ENCODE measurements at regions not wholly inside any gene's neighbourhood (a gene's known extent, or its start where the extent isn't known, plus 50 kb on each side); places are given as distances from the start of the nearest gene placed in this dataset.

DNA sequence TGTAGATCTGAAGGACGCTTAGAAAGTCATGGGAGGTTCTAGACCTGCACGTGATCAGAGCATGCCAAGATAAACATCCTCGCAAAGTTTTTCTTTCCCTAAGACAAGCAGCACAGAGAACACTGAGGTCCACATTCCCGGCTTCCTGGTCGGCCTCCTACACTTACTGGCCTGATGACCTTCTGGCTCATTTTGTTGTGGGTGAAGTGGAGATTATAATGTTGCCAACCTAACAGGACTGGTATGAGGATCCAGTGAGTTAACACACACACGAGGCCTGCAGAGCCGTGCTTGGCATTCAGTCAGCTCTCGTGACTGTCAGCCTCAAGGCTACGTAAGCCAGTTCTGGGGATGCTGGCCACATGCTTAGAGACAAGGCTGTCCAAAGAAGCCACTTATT, 186.0 kb downstream of the TENT4A start:
- Mint-ChIP-seq H3K4me1 (ENCODE audit: low read depth) (no peaks in the 10 kb centered on the region), H3K27me3 (peaks cover 2% of the 10 kb centered on the region), H3K36me3 (ENCODE audit: low read depth) (no peaks in the 10 kb centered on the region), H3K27ac (no peak overlapping the region), H3K9me3 (no peaks in the 10 kb centered on the region), H3K4me3 (no peak overlapping the region)
- intact Hi-C loops (cut with micrococcal nuclease), result no loop called here
- CTCF ChIA-PET, result no interaction called here
- TF ChIP-seq, protein P1, sequence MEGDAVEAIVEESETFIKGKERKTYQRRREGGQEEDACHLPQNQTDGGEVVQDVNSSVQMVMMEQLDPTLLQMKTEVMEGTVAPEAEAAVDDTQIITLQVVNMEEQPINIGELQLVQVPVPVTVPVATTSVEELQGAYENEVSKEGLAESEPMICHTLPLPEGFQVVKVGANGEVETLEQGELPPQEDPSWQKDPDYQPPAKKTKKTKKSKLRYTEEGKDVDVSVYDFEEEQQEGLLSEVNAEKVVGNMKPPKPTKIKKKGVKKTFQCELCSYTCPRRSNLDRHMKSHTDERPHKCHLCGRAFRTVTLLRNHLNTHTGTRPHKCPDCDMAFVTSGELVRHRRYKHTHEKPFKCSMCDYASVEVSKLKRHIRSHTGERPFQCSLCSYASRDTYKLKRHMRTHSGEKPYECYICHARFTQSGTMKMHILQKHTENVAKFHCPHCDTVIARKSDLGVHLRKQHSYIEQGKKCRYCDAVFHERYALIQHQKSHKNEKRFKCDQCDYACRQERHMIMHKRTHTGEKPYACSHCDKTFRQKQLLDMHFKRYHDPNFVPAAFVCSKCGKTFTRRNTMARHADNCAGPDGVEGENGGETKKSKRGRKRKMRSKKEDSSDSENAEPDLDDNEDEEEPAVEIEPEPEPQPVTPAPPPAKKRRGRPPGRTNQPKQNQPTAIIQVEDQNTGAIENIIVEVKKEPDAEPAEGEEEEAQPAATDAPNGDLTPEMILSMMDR (IDR thresholded peaks at IDR 0.05), result no peak
- DNase-seq (no peak), ATAC-seq (no peak)
- POLR2A ChIA-PET, result no interaction called here

- Mint-ChIP-seq H3K27me3 (peaks cover 2% of the 10 kb centered on the region), H3K36me3 (ENCODE audit: low read depth) (no peaks in the 10 kb centered on the region), H3K4me3 (no peak overlapping the region), H3K9me3 (no peaks in the 10 kb centered on the region), H3K27ac (no peak overlapping the region), H3K4me1 (ENCODE audit: low read depth) (no peaks in the 10 kb centered on the region)
- intact Hi-C loops (cut with micrococcal nuclease), result no loop called here
- CTCF ChIA-PET, result interaction anchor here (1.2 to 1.4 kb wide), 2 partner anchors 80 to 855 kb away, joined by 3 read pairs; no protein-coding TSS in a partner anchor
- no peak for DNase-seq
- POLR2A ChIA-PET, result no interaction called here
- TF ChIP-seq, protein P1 (IDR thresholded peaks at IDR 0.05), result no peak
- ATAC-seq, result no peak
These were observed 187.3 kb downstream of the TENT4A start for GRCh38 chr5:6900247-6901227.

DNA sequence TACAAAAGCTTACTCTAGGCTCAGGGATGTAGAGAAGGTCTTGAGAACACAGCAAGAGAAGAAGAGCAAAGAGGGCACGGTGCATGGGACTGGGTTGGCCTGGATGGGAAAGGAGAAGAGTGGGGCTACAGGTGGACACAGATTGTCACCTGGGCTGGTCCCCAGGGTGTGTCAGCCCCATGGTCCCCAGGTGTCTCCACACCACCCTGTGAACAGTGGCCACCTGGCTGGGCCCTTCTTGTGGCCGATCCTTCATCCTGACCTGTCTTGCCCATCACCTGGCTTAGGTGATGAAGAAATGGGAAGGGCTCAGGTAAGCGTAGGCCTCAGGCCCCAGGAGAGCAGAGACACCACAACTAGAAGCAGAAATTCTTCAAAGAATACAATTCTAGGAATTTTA, 188.9 kb downstream of the TENT4A start:
- TF ChIP-seq, protein P1 (IDR thresholded peaks at IDR 0.05), result no peak
- DNase-seq (no peak), ATAC-seq (no peak)
- Mint-ChIP-seq H3K27me3 (peaks cover 3% of the 10 kb centered on the region), H3K27ac (no peak overlapping the region), H3K4me1 (ENCODE audit: low read depth) (no peaks in the 10 kb centered on the region), H3K36me3 (ENCODE audit: low read depth) (no peaks in the 10 kb centered on the region), H3K9me3 (no peaks in the 10 kb centered on the region), H3K4me3 (no peak overlapping the region)
- POLR2A ChIA-PET, result no interaction called here
- intact Hi-C loops (cut with micrococcal nuclease), result no loop called here
- CTCF ChIA-PET, result interaction anchor here (1.1 kb wide), 1 partner anchor 17 kb away, joined by 4 read pairs; no protein-coding TSS in a partner anchor

DNA sequence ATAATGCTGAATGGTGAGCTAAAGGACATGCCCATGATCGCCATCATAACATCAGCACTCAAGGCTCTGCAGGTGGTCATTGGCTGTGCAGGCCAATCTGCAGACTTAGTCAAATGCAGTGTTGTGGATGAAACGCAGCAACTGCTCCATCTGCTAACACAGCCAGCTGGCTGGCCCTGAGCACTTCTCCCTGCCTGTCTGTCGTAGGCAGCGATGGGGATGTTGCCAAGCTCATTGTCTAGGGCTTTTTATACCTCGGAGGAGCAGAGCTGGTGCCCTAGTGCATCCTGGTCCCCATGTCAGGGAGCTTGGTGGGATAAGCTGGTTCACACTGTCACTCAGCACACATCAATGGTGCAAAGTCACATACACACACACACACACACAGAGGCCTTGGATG, 189.4 kb downstream of the TENT4A start:
- TF ChIP-seq, protein P1 (IDR thresholded peaks at IDR 0.05), result no peak
- ATAC-seq (no peak), DNase-seq (no peak)
- Mint-ChIP-seq H3K4me3 (no peak overlapping the region), H3K9me3 (no peaks in the 10 kb centered on the region), H3K36me3 (ENCODE audit: low read depth) (no peaks in the 10 kb centered on the region), H3K27me3 (peaks cover 4% of the 10 kb centered on the region), H3K4me1 (ENCODE audit: low read depth) (no peaks in the 10 kb centered on the region), H3K27ac (no peak overlapping the region)
- intact Hi-C loops (cut with micrococcal nuclease), result no loop called here
- ChIA-PET POLR2A (no interaction called here), CTCF (interaction anchor here (1.1 kb wide), 1 partner anchor 17 kb away, joined by 4 read pairs; no protein-coding TSS in a partner anchor)

DNA sequence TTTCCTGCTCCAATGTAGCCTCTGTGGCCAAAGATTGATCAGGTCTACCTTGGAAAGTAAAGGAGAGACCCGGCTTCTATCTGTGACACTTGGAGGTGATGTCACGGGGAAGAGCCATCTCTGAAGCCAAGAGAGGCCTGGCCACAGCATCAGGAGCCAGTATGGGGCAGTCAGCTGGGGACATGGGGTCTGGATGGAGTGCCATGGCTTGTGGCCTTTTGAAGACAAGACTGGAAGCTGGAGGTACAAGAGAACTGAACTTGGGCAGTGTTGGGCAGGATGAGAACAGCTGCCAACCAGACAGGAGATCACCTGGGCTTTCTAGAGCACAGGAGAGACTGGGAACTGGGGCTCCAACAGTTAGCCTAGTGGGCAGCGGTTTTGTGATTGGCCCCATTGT, 190.7 kb downstream of the TENT4A start:
- DNase-seq (no peak), ATAC-seq (no peak)
- CTCF ChIA-PET, result interaction anchor here (1.0 kb wide), 1 partner anchor 913 kb away, joined by 3 read pairs; no protein-coding TSS in a partner anchor
- POLR2A ChIA-PET, result no interaction called here
- Mint-ChIP-seq H3K9me3 (no peaks in the 10 kb centered on the region), H3K27ac (no peak overlapping the region), H3K27me3 (peaks cover 2% of the 10 kb centered on the region), H3K4me3 (no peak overlapping the region), H3K4me1 (ENCODE audit: low read depth) (no peaks in the 10 kb centered on the region), H3K36me3 (ENCODE audit: low read depth) (no peaks in the 10 kb centered on the region)
- intact Hi-C loops (cut with micrococcal nuclease), result no loop called here
- TF ChIP-seq, protein P1 (IDR thresholded peaks at IDR 0.05), result no peak

All from activated CD8-positive, alpha-beta T cell treated with anti-CD3 and anti-CD28 coated beads for 36 hours (primary cell).